ENCODE measurements at regions not wholly inside any gene's neighbourhood (a gene's known extent, or its start where the extent isn't known, plus 50 kb on each side); places are given as distances from the start of the nearest gene placed in this dataset.

DNA sequence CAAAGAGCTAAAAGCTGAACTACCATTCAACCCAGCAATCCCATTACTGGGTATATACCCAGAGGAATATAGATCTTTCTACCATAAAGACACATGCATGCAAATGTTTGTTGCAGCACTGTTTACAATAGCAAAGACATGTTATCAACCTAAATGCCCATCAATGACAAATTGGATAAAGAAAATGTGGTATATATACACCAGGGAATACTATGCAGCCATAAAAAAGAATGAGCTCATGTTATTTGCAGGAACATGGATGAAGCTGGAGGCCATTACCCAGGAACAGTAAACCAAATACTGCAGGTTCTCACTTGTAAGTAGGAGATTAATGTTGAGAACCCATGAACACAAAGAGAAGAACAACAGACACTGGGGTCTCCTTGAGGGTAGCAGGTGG is 1295.1 kb downstream of the TYW1 start:
- Mint-ChIP-seq H3K27ac (no peak overlapping the region), H3K4me1 (no peaks in the 10 kb centered on the region), H3K4me3 (no peak overlapping the region), H3K9me3 (peaks cover 32 to 36% (median 36%) of the 10 kb centered on the region in 3 donors), H3K36me3 (no peaks in the 10 kb centered on the region), H3K27me3 (no peaks in the 10 kb centered on the region)
- Histone ChIP-seq H3K36me3 (ENCODE audit: control insufficient read depth in 2 of 2, extremely low read depth in 1 of 2, insufficient read depth in 1 of 2, low read length in 1 of 2) (no peaks in the 10 kb centered on the region), H3K4me3 (ENCODE audit: control insufficient read depth in 1 of 2, extremely low read depth in 1 of 2, low read length in 1 of 2) (no peak overlapping the region), H3K27me3 (replicated peaks in 1 of 2; ENCODE audit: control insufficient read depth in 2 of 2, extremely low read depth in 1 of 2, insufficient read depth in 2 of 2, low read length in 1 of 2) (no peaks in the 10 kb centered on the region), H3K4me1 (ENCODE audit: control insufficient read depth in 1 of 2, extremely low read depth in 1 of 2, insufficient read depth in 2 of 2, low read length in 2 of 2) (no peaks in the 10 kb centered on the region), H3K9me3 (no peaks in the 10 kb centered on the region), H3K27ac (ENCODE audit: low read length) (no peak overlapping the region)
- no peak for ATAC-seq (replicated peaks in 1 of 4)
- ChIA-PET POLR2A (no interaction called here), CTCF (interaction anchor here in 1 of 2 donors (0.6 kb wide), 1 partner anchor 574 kb away, joined by 4 read pairs; no protein-coding TSS in a partner anchor)
- DNase-seq: no peak

DNA sequence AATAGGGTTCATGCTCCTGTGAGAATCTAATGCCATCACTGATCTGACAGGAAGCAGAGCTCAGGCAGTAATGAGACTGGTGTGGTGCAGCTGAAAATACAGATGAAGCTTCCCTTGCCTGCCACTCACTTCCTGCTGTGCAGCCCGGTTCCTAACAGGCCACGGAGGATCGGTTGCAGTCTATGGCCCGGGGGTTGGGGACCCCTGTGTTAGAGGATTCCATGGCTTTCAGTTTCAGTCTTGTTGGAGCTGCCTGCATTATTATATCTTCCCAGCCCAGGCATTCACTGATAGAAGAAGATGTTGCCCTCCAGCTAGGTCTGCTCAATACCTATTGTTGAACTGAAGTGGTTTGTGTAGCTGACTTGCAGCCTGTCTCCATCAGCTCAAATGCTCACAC is 1298.8 kb downstream of the TYW1 start:
- no peaks in the 10 kb centered on the region for H3K36me3 Mint-ChIP-seq

DNA sequence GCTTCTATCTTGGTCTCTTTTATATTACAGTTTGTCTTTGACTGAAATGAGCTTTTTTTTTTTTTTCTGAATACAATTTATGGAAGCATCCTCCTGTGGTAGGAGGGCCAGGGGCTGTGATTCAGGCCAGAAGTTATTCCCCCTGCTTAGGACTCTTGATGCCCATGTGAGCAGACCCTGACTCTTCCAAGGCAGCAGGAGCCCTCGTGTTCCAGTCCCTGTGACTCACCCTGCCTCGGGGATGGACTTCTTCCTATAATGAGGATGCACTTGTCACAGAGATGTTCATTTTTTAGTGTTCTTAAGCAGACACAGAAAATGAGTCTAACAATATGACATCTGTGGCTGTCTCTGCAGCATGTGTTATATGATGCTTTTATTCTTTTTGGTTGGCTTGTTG is 1293.7 kb upstream of the AUTS2 start:
- no CpG with 5 or more reads among the region's 2 CpGs for WGBS (ENCODE audit: insufficient coverage)
- CTCF ChIA-PET: interaction anchor here in 1 of 2 donors (0.6 kb wide), 1 partner anchor 9 kb away, joined by 3 read pairs; no protein-coding TSS in a partner anchor

More for the DNA sequence above, 1298.8 kb downstream of the TYW1 start:
- Mint-ChIP-seq H3K4me3 (no peak overlapping the region), H3K9me3 (peaks cover 27 to 37% (median 35%) of the 10 kb centered on the region in 3 donors), H3K27me3 (no peaks in the 10 kb centered on the region), H3K27ac (no peak overlapping the region), H3K4me1 (no peaks in the 10 kb centered on the region)
- H3K36me3 ChIP-seq (ENCODE audit: control insufficient read depth in 2 of 2, extremely low read depth in 1 of 2, insufficient read depth in 1 of 2, low read length in 1 of 2): no peaks in the 10 kb centered on the region
- WGBS (ENCODE audit: insufficient coverage): 33% methylated on average over 3 of the region's 4 CpGs
- H3K27me3 ChIP-seq (replicated peaks in 1 of 2; ENCODE audit: control insufficient read depth in 2 of 2, extremely low read depth in 1 of 2, insufficient read depth in 2 of 2, low read length in 1 of 2): no peaks in the 10 kb centered on the region
- no peaks in the 10 kb centered on the region for H3K4me1 ChIP-seq (ENCODE audit: control insufficient read depth in 1 of 2, extremely low read depth in 1 of 2, insufficient read depth in 2 of 2, low read length in 2 of 2)
- ChIA-PET CTCF (interaction anchor here in 1 of 2 donors (0.6 kb wide), 1 partner anchor 375 kb away, joined by 8 read pairs; no protein-coding TSS in a partner anchor), POLR2A (no interaction called here)
- ATAC-seq (replicated peaks in 1 of 4): no peak
- H3K4me3 ChIP-seq (ENCODE audit: control insufficient read depth in 1 of 2, extremely low read depth in 1 of 2, low read length in 1 of 2): no peak overlapping the region
- no peaks in the 10 kb centered on the region for H3K9me3 ChIP-seq
- H3K27ac ChIP-seq (ENCODE audit: low read length): no peak overlapping the region
- DNase-seq: no peak

DNA sequence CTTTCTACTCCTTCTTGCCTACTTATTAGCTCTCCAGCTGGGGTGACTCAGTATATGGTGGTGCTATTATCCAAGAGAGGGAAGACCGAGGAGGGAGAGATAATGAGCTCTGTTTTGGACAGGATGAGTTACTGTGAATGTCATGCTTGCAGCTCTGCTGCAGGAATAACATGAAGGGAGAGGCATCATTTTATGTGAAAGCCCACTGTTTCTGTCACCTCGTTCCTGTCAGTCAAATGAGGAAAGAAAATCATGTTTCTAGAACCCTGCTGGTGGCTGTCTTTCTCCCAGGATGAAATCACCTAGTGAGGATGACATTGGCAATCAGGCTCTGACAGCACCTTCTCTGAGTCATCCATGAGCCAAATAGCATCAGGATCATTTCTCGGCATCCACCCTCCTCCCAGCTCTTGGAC is 1291.6 kb upstream of the AUTS2 start:
- CTCF ChIA-PET: no interaction called here
- no peak for ATAC-seq (replicated peaks in 1 of 4)

More for the DNA sequence above, 1293.7 kb upstream of the AUTS2 start:
- no peak overlapping the region for H3K4me3 Mint-ChIP-seq
- peaks cover 8 to 17% (median 11%) of the 10 kb centered on the region in 3 donors for H3K9me3 Mint-ChIP-seq
- DNase-seq (no peak), ATAC-seq (replicated peaks in 1 of 4) (no peak)
- H3K4me3 ChIP-seq (ENCODE audit: control insufficient read depth in 1 of 2, extremely low read depth in 1 of 2, low read length in 1 of 2): no peak overlapping the region
- no peak overlapping the region for H3K27ac Mint-ChIP-seq
- no peaks in the 10 kb centered on the region for H3K9me3 ChIP-seq
- H3K36me3 ChIP-seq (ENCODE audit: control insufficient read depth in 2 of 2, extremely low read depth in 1 of 2, insufficient read depth in 1 of 2, low read length in 1 of 2): no peaks in the 10 kb centered on the region
- no peaks in the 10 kb centered on the region for H3K4me1 ChIP-seq (ENCODE audit: control insufficient read depth in 1 of 2, extremely low read depth in 1 of 2, insufficient read depth in 2 of 2, low read length in 2 of 2)
- no peaks in the 10 kb centered on the region for H3K4me1 Mint-ChIP-seq
- H3K36me3 Mint-ChIP-seq: no peaks in the 10 kb centered on the region
- POLR2A ChIA-PET: no interaction called here
- no peaks in the 10 kb centered on the region for H3K27me3 ChIP-seq (replicated peaks in 1 of 2; ENCODE audit: control insufficient read depth in 2 of 2, extremely low read depth in 1 of 2, insufficient read depth in 2 of 2, low read length in 1 of 2)
- no peak overlapping the region for H3K27ac ChIP-seq (ENCODE audit: low read length)
- no peaks in the 10 kb centered on the region for H3K27me3 Mint-ChIP-seq

DNA sequence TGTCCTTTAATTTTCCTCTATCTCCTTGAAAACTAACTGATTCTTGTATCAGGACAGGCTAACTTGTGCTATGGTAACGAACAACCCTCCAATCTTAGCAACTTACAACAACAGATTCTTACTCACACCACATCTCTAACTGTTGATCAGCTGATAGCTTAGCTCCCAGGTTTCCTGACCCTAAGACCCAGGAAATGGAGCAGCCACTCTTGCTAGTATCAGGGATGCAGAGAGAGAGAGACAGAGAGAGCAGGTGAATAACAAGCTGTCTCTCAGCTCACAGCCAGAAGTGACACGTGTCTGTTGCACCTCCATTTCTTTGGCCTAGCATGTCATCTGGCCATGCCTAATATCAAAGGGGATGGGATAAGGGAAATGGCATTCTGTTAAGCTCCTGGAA is 1289.0 kb upstream of the AUTS2 start:
- Histone ChIP-seq H3K4me1 (ENCODE audit: control insufficient read depth in 1 of 2, extremely low read depth in 1 of 2, insufficient read depth in 2 of 2, low read length in 2 of 2) (no peaks in the 10 kb centered on the region), H3K36me3 (ENCODE audit: control insufficient read depth in 2 of 2, extremely low read depth in 1 of 2, insufficient read depth in 1 of 2, low read length in 1 of 2) (no peaks in the 10 kb centered on the region), H3K27ac (ENCODE audit: low read length) (no peak overlapping the region), H3K4me3 (ENCODE audit: control insufficient read depth in 1 of 2, extremely low read depth in 1 of 2, low read length in 1 of 2) (no peak overlapping the region), H3K27me3 (replicated peaks in 1 of 2; ENCODE audit: control insufficient read depth in 2 of 2, extremely low read depth in 1 of 2, insufficient read depth in 2 of 2, low read length in 1 of 2) (no peaks in the 10 kb centered on the region), H3K9me3 (no peaks in the 10 kb centered on the region)
- CTCF ChIA-PET: interaction anchor here in 1 of 2 donors (0.5 kb wide), 1 partner anchor 1834 kb away, joined by 4 read pairs; no protein-coding TSS in a partner anchor
- H3K27me3 Mint-ChIP-seq: no peaks in the 10 kb centered on the region
- no peaks in the 10 kb centered on the region for H3K4me1 Mint-ChIP-seq
- H3K36me3 Mint-ChIP-seq: no peaks in the 10 kb centered on the region
- WGBS (ENCODE audit: insufficient coverage): no CpG with 5 or more reads among the region's 2 CpGs
- DNase-seq (no peak), ATAC-seq (replicated peaks in 1 of 4) (no peak)
- no peak overlapping the region for H3K27ac Mint-ChIP-seq
- H3K4me3 Mint-ChIP-seq: no peak overlapping the region
- peaks cover 7 to 15% (median 14%) of the 10 kb centered on the region in 3 donors for H3K9me3 Mint-ChIP-seq
- POLR2A ChIA-PET: no interaction called here

More for the DNA sequence above, 1291.6 kb upstream of the AUTS2 start:
- DNase-seq: no peak
- Mint-ChIP-seq H3K9me3 (peaks cover 6 to 11% (median 7%) of the 10 kb centered on the region in 3 donors), H3K27ac (no peak overlapping the region), H3K36me3 (no peaks in the 10 kb centered on the region), H3K4me3 (no peak overlapping the region), H3K4me1 (no peaks in the 10 kb centered on the region), H3K27me3 (no peaks in the 10 kb centered on the region)
- no peaks in the 10 kb centered on the region for H3K4me1 ChIP-seq (ENCODE audit: control insufficient read depth in 1 of 2, extremely low read depth in 1 of 2, insufficient read depth in 2 of 2, low read length in 2 of 2)
- H3K9me3 ChIP-seq: no peaks in the 10 kb centered on the region
- POLR2A ChIA-PET: no interaction called here
- no peak overlapping the region for H3K27ac ChIP-seq (ENCODE audit: low read length)
- no peaks in the 10 kb centered on the region for H3K27me3 ChIP-seq (replicated peaks in 1 of 2; ENCODE audit: control insufficient read depth in 2 of 2, extremely low read depth in 1 of 2, insufficient read depth in 2 of 2, low read length in 1 of 2)
- no peak overlapping the region for H3K4me3 ChIP-seq (ENCODE audit: control insufficient read depth in 1 of 2, extremely low read depth in 1 of 2, low read length in 1 of 2)
- 45% methylated on average over 2 of the region's 3 CpGs for WGBS (ENCODE audit: insufficient coverage)
- no peaks in the 10 kb centered on the region for H3K36me3 ChIP-seq (ENCODE audit: control insufficient read depth in 2 of 2, extremely low read depth in 1 of 2, insufficient read depth in 1 of 2, low read length in 1 of 2)

DNA sequence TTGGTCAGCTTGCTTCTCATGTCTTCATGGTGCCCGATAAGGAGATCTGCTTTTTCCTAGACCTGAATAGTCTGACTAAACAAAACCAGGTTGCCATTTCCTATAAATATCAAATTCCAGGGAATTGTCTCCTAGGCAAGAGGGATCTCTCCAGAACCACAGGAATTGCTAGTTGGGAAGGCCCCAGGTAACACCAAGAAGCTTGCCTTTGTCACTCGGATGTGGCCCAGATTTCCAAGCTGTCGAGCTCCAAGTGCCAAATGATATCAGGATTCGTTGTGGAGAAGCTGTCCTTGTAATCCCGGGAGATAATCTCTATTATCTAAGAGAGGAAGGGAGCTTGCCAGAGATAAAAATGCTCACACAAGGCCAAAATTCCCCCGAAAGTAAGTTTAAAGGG is 1288.5 kb upstream of the AUTS2 start:
- no peak for ATAC-seq (replicated peaks in 1 of 4)
- POLR2A ChIA-PET: no interaction called here
- H3K4me3 Mint-ChIP-seq: no peak overlapping the region

DNA sequence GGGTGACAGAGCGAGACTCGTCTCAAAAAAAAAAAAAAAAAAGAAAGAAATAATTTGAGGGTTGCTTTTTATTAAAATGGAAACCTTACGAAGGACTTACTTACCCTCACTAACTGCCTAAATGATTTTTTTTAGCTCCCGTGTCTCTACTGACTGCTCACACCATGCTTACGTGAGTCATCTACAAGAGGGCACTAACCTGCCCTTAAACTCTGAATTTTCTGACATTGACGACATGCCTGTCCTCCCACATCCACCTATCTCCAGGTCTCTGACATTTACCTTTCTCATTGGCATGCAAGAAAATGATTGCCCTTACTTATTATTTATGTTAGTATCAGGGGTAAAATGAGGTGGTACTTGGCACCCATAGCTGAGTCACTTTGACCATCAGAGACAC is 1286.3 kb upstream of the AUTS2 start:
- POLR2A ChIA-PET: no interaction called here
- Mint-ChIP-seq H3K4me1 (no peaks in the 10 kb centered on the region), H3K27ac (no peak overlapping the region), H3K4me3 (no peak overlapping the region), H3K27me3 (no peaks in the 10 kb centered on the region), H3K9me3 (peaks cover 4 to 14% (median 10%) of the 10 kb centered on the region in 3 donors), H3K36me3 (no peaks in the 10 kb centered on the region)
- 93% methylated on average over 2 of the region's 6 CpGs for WGBS (ENCODE audit: insufficient coverage)
- no peak for ATAC-seq (replicated peaks in 1 of 4)
- H3K36me3 ChIP-seq (ENCODE audit: control insufficient read depth in 2 of 2, extremely low read depth in 1 of 2, insufficient read depth in 1 of 2, low read length in 1 of 2): no peaks in the 10 kb centered on the region
- no peak overlapping the region for H3K4me3 ChIP-seq (ENCODE audit: control insufficient read depth in 1 of 2, extremely low read depth in 1 of 2, low read length in 1 of 2)
- no peaks in the 10 kb centered on the region for H3K4me1 ChIP-seq (ENCODE audit: control insufficient read depth in 1 of 2, extremely low read depth in 1 of 2, insufficient read depth in 2 of 2, low read length in 2 of 2)
- no peak for DNase-seq
- CTCF ChIA-PET: interaction anchor here in 1 of 2 donors (0.6 to 1.1 kb wide), 2 partner anchors 19 to 103 kb away, joined by 5 to 6 read pairs; no protein-coding TSS in a partner anchor
- no peaks in the 10 kb centered on the region for H3K27me3 ChIP-seq (replicated peaks in 1 of 2; ENCODE audit: control insufficient read depth in 2 of 2, extremely low read depth in 1 of 2, insufficient read depth in 2 of 2, low read length in 1 of 2)
- H3K9me3 ChIP-seq: no peaks in the 10 kb centered on the region
- no peak overlapping the region for H3K27ac ChIP-seq (ENCODE audit: low read length)

More for the DNA sequence above, 1288.5 kb upstream of the AUTS2 start:
- H3K27ac Mint-ChIP-seq: no peak overlapping the region
- H3K27ac ChIP-seq (ENCODE audit: low read length): no peak overlapping the region
- 92% methylated on average over 2 of the region's 6 CpGs for WGBS (ENCODE audit: insufficient coverage)
- H3K27me3 Mint-ChIP-seq: no peaks in the 10 kb centered on the region
- no peak overlapping the region for H3K4me3 ChIP-seq (ENCODE audit: control insufficient read depth in 1 of 2, extremely low read depth in 1 of 2, low read length in 1 of 2)
- no peaks in the 10 kb centered on the region for H3K27me3 ChIP-seq (replicated peaks in 1 of 2; ENCODE audit: control insufficient read depth in 2 of 2, extremely low read depth in 1 of 2, insufficient read depth in 2 of 2, low read length in 1 of 2)
- H3K36me3 Mint-ChIP-seq: no peaks in the 10 kb centered on the region
- H3K4me1 ChIP-seq (ENCODE audit: control insufficient read depth in 1 of 2, extremely low read depth in 1 of 2, insufficient read depth in 2 of 2, low read length in 2 of 2): no peaks in the 10 kb centered on the region
- no peak for DNase-seq
- peaks cover 7 to 15% (median 14%) of the 10 kb centered on the region in 3 donors for H3K9me3 Mint-ChIP-seq
- CTCF ChIA-PET: interaction anchor here in 1 of 2 donors (0.5 kb wide), 1 partner anchor 1834 kb away, joined by 4 read pairs; no protein-coding TSS in a partner anchor
- no peaks in the 10 kb centered on the region for H3K4me1 Mint-ChIP-seq
- H3K36me3 ChIP-seq (ENCODE audit: control insufficient read depth in 2 of 2, extremely low read depth in 1 of 2, insufficient read depth in 1 of 2, low read length in 1 of 2): no peaks in the 10 kb centered on the region
- no peaks in the 10 kb centered on the region for H3K9me3 ChIP-seq
